GM21367 (cell line): ENCODE measurements at regions not wholly inside any gene's neighbourhood (a gene's known extent, or its start where the extent isn't known, plus 50 kb on each side); places are given as distances from the start of the nearest gene placed in this dataset.

Experiments
- ATAC-seq: cut with Tn5 transposase; IDR thresholded peaks from one replicate; pipeline ENCODE4 v1.9.1; 2021; ENCODE audit not compliant: unreplicated experiment

GRCh38 chr9:129390541-129390940 lies 212.5 kb upstream of the IER5L start:
- no peak for ATAC-seq

GRCh38 chr9:129387822-129388221 lies 209.8 kb upstream of the IER5L start:
- no peak for ATAC-seq

- ATAC-seq, result no peak
Observed at GRCh38 chr9:129386812-129387177, 208.7 kb upstream of the IER5L start.

- no peak for ATAC-seq
Observed at GRCh38 chr9:129385211-129385934, 207.3 kb upstream of the IER5L start.

- ATAC-seq, result no peak
Observed at GRCh38 chr9:129384491-129385210, 206.6 kb upstream of the IER5L start.

GRCh38 chr9:129383561-129384490 lies 205.8 kb upstream of the IER5L start:
- peak; percentile 58 for ATAC-seq

GRCh38 chr9:129383019-129383560 lies 205.0 kb upstream of the IER5L start:
- no peak for ATAC-seq

GRCh38 chr9:129382281-129383018 lies 204.4 kb upstream of the IER5L start:
- no peak for ATAC-seq

GRCh38 chr9:129381481-129381957 lies 203.5 kb upstream of the IER5L start:
- ATAC-seq, result no peak

GRCh38 chr9:129380961-129381401 lies 202.9 kb upstream of the IER5L start:
- no peak for ATAC-seq

GRCh38 chr9:129379886-129380285 lies 201.8 kb upstream of the IER5L start:
- no peak for ATAC-seq

- ATAC-seq, result no peak
Observed at GRCh38 chr9:129379181-129379836, 201.2 kb upstream of the IER5L start.

GRCh38 chr9:129377931-129378661 lies 200.0 kb upstream of the IER5L start:
- ATAC-seq, result no peak

GRCh38 chr9:129377181-129377580 lies 199.1 kb upstream of the IER5L start:
- no peak for ATAC-seq

- no peak for ATAC-seq
Observed at GRCh38 chr9:129375845-129376244, 197.8 kb upstream of the IER5L start.

GRCh38 chr9:129374651-129375050 lies 196.6 kb upstream of the IER5L start:
- ATAC-seq, result no peak

- no peak for ATAC-seq
Observed at GRCh38 chr9:129374231-129374630, 196.2 kb upstream of the IER5L start.

- no peak for ATAC-seq
Observed at GRCh38 chr9:129373361-129373760, 195.3 kb upstream of the IER5L start.

- ATAC-seq, result no peak
Observed at GRCh38 chr9:129370770-129371169, 192.7 kb upstream of the IER5L start.
